ENCODE measurements at regions not wholly inside any gene's neighbourhood (a gene's known extent, or its start where the extent isn't known, plus 50 kb on each side); places are given as distances from the start of the nearest gene placed in this dataset.

DNA sequence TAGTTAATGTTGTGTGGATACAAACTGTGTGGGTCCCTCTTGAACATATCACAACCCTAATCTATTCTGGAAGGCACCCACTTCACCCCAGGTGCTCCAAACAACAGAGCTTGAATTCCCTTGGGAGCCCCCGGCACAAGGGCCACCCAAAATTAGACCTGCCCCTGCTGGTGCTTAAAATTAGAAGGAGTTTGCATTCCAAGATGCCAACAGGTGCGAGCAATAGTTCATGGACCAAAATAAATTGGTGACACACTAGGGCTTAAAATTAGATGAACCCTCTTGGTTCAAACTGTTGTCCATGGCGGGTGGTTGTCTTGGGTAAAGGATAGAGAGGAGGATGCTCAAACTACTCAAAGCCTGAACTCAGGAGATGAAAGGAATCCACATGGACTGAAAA, 291.5 kb downstream of the MN1 start:
- Histone ChIP-seq H3K9ac (ENCODE audit: extremely low read depth, insufficient read length, low read length) (no peak overlapping the region), H2AK5ac (ENCODE audit: insufficient read length, low read length) (no peak overlapping the region), H3K23ac (ENCODE audit: insufficient read length, low read depth, low read length) (no peak overlapping the region), H4K91ac (ENCODE audit: insufficient read length, low read depth, low read length) (no peak overlapping the region), H3K4me2 (ENCODE audit: insufficient read depth, insufficient read length, low read length) (no peak overlapping the region), H3K27me3 (ENCODE audit: insufficient read depth, low read length) (no peaks in the 10 kb centered on the region), H3K79me2 (ENCODE audit: insufficient read depth, low read length) (no peaks in the 10 kb centered on the region), H3K9me3 (ENCODE audit: control insufficient read depth, low read depth, low read length) (no peaks in the 10 kb centered on the region), H2BK120ac (ENCODE audit: low read depth, low read length, poor library complexity, severe bottlenecking) (no peak overlapping the region), H2BK5ac (ENCODE audit: insufficient read length, low read length) (no peak overlapping the region), H3K18ac (ENCODE audit: insufficient read length, low read depth, low read length) (no peak overlapping the region), H3K27ac (ENCODE audit: insufficient read length, low read depth, low read length) (no peak overlapping the region), H4K8ac (replicated peaks; ENCODE audit: insufficient read length, low read depth, low read length) (no peak overlapping the region), H3K4me1 (ENCODE audit: insufficient read depth, low read length) (no peaks in the 10 kb centered on the region), H3K23me2 (ENCODE audit: insufficient read length, low read depth, low read length, poor library complexity, severe bottlenecking) (no peaks in the 10 kb centered on the region), H2BK12ac (ENCODE audit: insufficient read length, low read depth, low read length) (no peak overlapping the region), H3K79me1 (ENCODE audit: insufficient read depth, low read depth, low read length, poor library complexity, severe bottlenecking) (no peaks in the 10 kb centered on the region), H2BK15ac (ENCODE audit: low read depth, low read length) (no peak overlapping the region), H3K14ac (ENCODE audit: insufficient read depth, low read length) (no peak overlapping the region), H3K56ac (ENCODE audit: insufficient read length, low read depth, low read length) (no peak overlapping the region), H2AFZ (ENCODE audit: low read length) (no peak overlapping the region), H4K20me1 (ENCODE audit: control insufficient read depth, insufficient read depth, insufficient read length) (no peaks in the 10 kb centered on the region), H4K5ac (ENCODE audit: insufficient read length, low read depth, low read length) (no peak overlapping the region), H2BK20ac (ENCODE audit: low read depth, low read length, poor library complexity, severe bottlenecking) (no peak overlapping the region), H3K4ac (ENCODE audit: low read depth, low read length) (no peak overlapping the region), H3T11ph (ENCODE audit: low read length) (no peak overlapping the region)
- Mint-ChIP-seq H3K4me3 (no peak overlapping the region), H3K4me1 (peaks cover 0 to 5% of the 10 kb centered on the region in 2 experiments; a peak in 2 of 4 replicates), H3K9me3 (no peaks in the 10 kb centered on the region), H3K36me3 (ENCODE audit: insufficient read depth in 1 of 3, low read depth in 3 of 3) (no peaks in the 10 kb centered on the region; a peak in 1 of 7 replicates), H3K27ac (no peak overlapping the region), H3K27me3 (ENCODE audit: low read depth) (peaks cover 73% of the 10 kb centered on the region)
- TF ChIP-seq, protein P1, sequence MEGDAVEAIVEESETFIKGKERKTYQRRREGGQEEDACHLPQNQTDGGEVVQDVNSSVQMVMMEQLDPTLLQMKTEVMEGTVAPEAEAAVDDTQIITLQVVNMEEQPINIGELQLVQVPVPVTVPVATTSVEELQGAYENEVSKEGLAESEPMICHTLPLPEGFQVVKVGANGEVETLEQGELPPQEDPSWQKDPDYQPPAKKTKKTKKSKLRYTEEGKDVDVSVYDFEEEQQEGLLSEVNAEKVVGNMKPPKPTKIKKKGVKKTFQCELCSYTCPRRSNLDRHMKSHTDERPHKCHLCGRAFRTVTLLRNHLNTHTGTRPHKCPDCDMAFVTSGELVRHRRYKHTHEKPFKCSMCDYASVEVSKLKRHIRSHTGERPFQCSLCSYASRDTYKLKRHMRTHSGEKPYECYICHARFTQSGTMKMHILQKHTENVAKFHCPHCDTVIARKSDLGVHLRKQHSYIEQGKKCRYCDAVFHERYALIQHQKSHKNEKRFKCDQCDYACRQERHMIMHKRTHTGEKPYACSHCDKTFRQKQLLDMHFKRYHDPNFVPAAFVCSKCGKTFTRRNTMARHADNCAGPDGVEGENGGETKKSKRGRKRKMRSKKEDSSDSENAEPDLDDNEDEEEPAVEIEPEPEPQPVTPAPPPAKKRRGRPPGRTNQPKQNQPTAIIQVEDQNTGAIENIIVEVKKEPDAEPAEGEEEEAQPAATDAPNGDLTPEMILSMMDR (conservative IDR thresholded peaks at IDR 0.05), result no peak
- no peak for DNase-seq
- WGBS (ENCODE audit: extremely low coverage, insufficient read length, low lambda C conversion rate), result no CpG with 5 or more reads among the region's 3 CpGs
